ENCODE measurements at regions not wholly inside any gene's neighbourhood (a gene's known extent, or its start where the extent isn't known, plus 50 kb on each side); places are given as distances from the start of the nearest gene placed in this dataset.

DNA sequence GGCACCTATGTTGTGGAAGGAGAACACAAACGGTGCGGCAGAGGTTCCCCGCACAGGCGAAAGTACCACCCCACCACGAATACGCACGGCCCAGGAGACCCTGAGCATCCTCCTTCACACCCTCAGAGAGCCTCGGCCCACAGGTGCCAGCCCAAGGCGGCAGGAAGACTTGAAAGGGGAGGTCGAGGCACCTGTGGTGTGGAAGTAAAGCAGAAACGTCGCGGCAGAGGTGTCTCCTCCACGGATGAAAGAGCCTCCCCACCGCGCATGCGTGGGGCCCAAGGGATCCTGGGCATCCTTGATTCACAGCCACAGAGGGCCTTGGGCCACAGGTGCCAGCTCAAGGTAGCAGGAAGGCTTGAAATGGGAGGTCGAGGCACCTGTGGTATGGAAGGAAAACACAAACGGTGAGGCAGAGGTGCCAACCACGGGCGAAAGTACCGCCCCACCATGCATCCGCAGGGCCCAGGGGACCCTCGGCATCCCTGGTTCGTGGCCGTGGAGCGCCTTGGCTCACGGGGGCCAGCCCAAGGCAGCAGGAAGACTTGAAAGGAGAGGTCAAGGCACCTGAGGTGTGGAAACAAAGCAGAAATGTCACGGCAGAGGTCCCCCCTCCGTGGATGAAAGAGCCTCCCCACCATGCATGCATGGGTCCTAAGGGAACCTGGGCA lies 380.1 kb downstream of the ALG10 start:
- TF ChIP-seq POLR2A (IDR thresholded peaks at IDR 0.05): no peak
- TF ChIP-seq, protein P1, sequence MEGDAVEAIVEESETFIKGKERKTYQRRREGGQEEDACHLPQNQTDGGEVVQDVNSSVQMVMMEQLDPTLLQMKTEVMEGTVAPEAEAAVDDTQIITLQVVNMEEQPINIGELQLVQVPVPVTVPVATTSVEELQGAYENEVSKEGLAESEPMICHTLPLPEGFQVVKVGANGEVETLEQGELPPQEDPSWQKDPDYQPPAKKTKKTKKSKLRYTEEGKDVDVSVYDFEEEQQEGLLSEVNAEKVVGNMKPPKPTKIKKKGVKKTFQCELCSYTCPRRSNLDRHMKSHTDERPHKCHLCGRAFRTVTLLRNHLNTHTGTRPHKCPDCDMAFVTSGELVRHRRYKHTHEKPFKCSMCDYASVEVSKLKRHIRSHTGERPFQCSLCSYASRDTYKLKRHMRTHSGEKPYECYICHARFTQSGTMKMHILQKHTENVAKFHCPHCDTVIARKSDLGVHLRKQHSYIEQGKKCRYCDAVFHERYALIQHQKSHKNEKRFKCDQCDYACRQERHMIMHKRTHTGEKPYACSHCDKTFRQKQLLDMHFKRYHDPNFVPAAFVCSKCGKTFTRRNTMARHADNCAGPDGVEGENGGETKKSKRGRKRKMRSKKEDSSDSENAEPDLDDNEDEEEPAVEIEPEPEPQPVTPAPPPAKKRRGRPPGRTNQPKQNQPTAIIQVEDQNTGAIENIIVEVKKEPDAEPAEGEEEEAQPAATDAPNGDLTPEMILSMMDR (IDR thresholded peaks at IDR 0.05): no peak
- no peak for TF ChIP-seq EP300 (IDR thresholded peaks at IDR 0.05)
